MM.1S (cell line): ENCODE measurements at regions not wholly inside any gene's neighbourhood (a gene's known extent, or its start where the extent isn't known, plus 50 kb on each side); places are given as distances from the start of the nearest gene placed in this dataset.

Experiments
- CTCF ChIP-seq: fragments of 300-600 bp; sonication (generic); IDR thresholded peaks from 2 replicates; pipeline ENCODE4 v1.5.1; 2016; ENCODE audit warnings: antibody characterized with exemption, low read length, mixed read lengths
- EZH2 ChIP-seq: fragments of 300-600 bp; sonication (generic); optimal IDR thresholded peaks from 2 replicates; pipeline ENCODE3; 2017; ENCODE audit warnings: low read depth, mild to moderate bottlenecking, antibody characterized with exemption, low read length, mixed read lengths

GRCh38 chr3:135891121-135891520 lies 74.4 kb upstream of the PPP2R3A start:
- no peak for TF ChIP-seq EZH2
- TF ChIP-seq CTCF = no peak
